H1 (cell line): ENCODE measurements at regions not wholly inside any gene's neighbourhood (a gene's known extent, or its start where the extent isn't known, plus 50 kb on each side); places are given as distances from the start of the nearest gene placed in this dataset.

ENCODE experiments used
- RNF2 ChIP-seq: fragments of 200-900, 300-1000 bp; sonication (generic); IDR thresholded peaks from 2 replicates; pipeline ENCODE4 v1.7.1; 2016; ENCODE audit warnings: borderline replicate concordance, low read depth, mild to moderate bottlenecking, antibody characterized with exemption, low read length; ENCODE audit not compliant: poor library complexity, severe bottlenecking; ENCODE audit errors: missing control alignments
- TF ChIP-seq, protein P1 (sequence below): fragments of 300-600 bp; sonication (generic); IDR thresholded peaks from 2 replicates; pipeline ENCODE4 v1.7.1; 2012; ENCODE audit warnings: low read length, moderate library complexity, mild to moderate bottlenecking, inconsistent platforms; ENCODE audit not compliant: insufficient replicate concordance

DNA sequence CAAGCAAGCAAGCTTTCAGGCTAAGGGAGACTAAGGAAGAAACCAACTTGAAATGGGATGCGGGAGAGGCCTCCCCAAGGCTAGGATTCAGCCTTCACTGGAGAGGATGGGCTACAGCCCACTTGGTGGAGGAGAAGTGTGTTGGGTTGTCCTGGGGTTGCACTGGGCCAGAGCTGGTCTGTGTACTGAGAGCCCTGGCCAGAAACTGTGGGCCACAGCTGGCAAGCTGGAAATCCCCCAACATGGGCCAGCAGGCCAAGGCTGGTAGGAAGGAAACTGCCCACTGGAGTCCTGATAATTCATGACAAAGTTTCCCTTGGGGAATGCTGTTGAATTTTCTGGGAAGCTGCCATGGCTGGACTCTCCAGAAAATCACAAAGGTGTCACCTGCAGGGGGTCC is 188.0 kb upstream of the S100G start (continued):
- TF ChIP-seq, protein P1, sequence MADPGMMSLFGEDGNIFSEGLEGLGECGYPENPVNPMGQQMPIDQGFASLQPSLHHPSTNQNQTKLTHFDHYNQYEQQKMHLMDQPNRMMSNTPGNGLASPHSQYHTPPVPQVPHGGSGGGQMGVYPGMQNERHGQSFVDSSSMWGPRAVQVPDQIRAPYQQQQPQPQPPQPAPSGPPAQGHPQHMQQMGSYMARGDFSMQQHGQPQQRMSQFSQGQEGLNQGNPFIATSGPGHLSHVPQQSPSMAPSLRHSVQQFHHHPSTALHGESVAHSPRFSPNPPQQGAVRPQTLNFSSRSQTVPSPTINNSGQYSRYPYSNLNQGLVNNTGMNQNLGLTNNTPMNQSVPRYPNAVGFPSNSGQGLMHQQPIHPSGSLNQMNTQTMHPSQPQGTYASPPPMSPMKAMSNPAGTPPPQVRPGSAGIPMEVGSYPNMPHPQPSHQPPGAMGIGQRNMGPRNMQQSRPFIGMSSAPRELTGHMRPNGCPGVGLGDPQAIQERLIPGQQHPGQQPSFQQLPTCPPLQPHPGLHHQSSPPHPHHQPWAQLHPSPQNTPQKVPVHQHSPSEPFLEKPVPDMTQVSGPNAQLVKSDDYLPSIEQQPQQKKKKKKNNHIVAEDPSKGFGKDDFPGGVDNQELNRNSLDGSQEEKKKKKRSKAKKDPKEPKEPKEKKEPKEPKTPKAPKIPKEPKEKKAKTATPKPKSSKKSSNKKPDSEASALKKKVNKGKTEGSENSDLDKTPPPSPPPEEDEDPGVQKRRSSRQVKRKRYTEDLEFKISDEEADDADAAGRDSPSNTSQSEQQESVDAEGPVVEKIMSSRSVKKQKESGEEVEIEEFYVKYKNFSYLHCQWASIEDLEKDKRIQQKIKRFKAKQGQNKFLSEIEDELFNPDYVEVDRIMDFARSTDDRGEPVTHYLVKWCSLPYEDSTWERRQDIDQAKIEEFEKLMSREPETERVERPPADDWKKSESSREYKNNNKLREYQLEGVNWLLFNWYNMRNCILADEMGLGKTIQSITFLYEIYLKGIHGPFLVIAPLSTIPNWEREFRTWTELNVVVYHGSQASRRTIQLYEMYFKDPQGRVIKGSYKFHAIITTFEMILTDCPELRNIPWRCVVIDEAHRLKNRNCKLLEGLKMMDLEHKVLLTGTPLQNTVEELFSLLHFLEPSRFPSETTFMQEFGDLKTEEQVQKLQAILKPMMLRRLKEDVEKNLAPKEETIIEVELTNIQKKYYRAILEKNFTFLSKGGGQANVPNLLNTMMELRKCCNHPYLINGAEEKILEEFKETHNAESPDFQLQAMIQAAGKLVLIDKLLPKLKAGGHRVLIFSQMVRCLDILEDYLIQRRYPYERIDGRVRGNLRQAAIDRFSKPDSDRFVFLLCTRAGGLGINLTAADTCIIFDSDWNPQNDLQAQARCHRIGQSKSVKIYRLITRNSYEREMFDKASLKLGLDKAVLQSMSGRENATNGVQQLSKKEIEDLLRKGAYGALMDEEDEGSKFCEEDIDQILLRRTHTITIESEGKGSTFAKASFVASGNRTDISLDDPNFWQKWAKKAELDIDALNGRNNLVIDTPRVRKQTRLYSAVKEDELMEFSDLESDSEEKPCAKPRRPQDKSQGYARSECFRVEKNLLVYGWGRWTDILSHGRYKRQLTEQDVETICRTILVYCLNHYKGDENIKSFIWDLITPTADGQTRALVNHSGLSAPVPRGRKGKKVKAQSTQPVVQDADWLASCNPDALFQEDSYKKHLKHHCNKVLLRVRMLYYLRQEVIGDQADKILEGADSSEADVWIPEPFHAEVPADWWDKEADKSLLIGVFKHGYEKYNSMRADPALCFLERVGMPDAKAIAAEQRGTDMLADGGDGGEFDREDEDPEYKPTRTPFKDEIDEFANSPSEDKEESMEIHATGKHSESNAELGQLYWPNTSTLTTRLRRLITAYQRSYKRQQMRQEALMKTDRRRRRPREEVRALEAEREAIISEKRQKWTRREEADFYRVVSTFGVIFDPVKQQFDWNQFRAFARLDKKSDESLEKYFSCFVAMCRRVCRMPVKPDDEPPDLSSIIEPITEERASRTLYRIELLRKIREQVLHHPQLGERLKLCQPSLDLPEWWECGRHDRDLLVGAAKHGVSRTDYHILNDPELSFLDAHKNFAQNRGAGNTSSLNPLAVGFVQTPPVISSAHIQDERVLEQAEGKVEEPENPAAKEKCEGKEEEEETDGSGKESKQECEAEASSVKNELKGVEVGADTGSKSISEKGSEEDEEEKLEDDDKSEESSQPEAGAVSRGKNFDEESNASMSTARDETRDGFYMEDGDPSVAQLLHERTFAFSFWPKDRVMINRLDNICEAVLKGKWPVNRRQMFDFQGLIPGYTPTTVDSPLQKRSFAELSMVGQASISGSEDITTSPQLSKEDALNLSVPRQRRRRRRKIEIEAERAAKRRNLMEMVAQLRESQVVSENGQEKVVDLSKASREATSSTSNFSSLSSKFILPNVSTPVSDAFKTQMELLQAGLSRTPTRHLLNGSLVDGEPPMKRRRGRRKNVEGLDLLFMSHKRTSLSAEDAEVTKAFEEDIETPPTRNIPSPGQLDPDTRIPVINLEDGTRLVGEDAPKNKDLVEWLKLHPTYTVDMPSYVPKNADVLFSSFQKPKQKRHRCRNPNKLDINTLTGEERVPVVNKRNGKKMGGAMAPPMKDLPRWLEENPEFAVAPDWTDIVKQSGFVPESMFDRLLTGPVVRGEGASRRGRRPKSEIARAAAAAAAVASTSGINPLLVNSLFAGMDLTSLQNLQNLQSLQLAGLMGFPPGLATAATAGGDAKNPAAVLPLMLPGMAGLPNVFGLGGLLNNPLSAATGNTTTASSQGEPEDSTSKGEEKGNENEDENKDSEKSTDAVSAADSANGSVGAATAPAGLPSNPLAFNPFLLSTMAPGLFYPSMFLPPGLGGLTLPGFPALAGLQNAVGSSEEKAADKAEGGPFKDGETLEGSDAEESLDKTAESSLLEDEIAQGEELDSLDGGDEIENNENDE = no peak
- no peak for TF ChIP-seq RNF2
